Neural cell (in vitro differentiated cells): ENCODE measurements at regions not wholly inside any gene's neighbourhood (a gene's known extent, or its start where the extent isn't known, plus 50 kb on each side); places are given as distances from the start of the nearest gene placed in this dataset.

ENCODE experiments used
- CTCF ChIP-seq: fragments of 450-650 bp; IDR thresholded peaks from 2 replicates; pipeline ENCODE4 v1.5.1; 2014; ENCODE audit warnings: antibody characterized with exemption, mild to moderate bottlenecking, moderate library complexity; ENCODE audit not compliant: poor library complexity, severe bottlenecking
- EP300 ChIP-seq: fragments of 450-650 bp; conservative IDR thresholded peaks from 2 replicates; pipeline ENCODE4 v1.6.1; 2014; ENCODE audit warnings: antibody characterized with exemption, mild to moderate bottlenecking, moderate library complexity; ENCODE audit not compliant: poor library complexity, severe bottlenecking
- POLR2AphosphoS5 ChIP-seq: IDR thresholded peaks from 2 replicates; pipeline ENCODE4 v1.6.1; 2012
- TAF1 ChIP-seq: IDR thresholded peaks from 2 replicates; pipeline ENCODE4 v1.6.1; 2012; ENCODE audit warnings: low read depth
- TF ChIP-seq, protein P1 (sequence below): IDR thresholded peaks from 2 replicates; pipeline ENCODE4 v1.6.1; 2012; ENCODE audit warnings: borderline replicate concordance

DNA sequence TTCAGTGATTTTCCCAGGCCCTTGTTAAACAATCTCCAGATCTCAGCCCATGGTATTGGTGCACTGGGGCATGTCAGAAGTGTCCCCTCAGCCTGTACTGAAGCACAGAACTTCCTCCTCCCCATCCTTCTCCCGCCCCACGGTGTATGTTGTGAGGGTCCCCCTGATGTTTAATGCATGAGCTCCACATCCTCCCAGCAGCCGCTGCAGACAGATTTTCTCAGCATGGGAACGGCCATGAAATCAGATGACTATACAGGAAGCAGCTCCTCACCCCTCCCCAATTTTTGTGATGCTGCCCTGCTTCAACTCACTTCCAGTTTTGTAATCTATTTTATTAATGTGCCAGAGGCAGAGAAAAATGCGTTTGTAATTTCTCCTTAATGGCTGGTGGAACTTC lies 406.0 kb downstream of the MIAT start:
- no peak for TF ChIP-seq CTCF
- TF ChIP-seq POLR2AphosphoS5 = no peak
- TF ChIP-seq EP300 = no peak
- TF ChIP-seq TAF1 = no peak
- TF ChIP-seq, protein P1, sequence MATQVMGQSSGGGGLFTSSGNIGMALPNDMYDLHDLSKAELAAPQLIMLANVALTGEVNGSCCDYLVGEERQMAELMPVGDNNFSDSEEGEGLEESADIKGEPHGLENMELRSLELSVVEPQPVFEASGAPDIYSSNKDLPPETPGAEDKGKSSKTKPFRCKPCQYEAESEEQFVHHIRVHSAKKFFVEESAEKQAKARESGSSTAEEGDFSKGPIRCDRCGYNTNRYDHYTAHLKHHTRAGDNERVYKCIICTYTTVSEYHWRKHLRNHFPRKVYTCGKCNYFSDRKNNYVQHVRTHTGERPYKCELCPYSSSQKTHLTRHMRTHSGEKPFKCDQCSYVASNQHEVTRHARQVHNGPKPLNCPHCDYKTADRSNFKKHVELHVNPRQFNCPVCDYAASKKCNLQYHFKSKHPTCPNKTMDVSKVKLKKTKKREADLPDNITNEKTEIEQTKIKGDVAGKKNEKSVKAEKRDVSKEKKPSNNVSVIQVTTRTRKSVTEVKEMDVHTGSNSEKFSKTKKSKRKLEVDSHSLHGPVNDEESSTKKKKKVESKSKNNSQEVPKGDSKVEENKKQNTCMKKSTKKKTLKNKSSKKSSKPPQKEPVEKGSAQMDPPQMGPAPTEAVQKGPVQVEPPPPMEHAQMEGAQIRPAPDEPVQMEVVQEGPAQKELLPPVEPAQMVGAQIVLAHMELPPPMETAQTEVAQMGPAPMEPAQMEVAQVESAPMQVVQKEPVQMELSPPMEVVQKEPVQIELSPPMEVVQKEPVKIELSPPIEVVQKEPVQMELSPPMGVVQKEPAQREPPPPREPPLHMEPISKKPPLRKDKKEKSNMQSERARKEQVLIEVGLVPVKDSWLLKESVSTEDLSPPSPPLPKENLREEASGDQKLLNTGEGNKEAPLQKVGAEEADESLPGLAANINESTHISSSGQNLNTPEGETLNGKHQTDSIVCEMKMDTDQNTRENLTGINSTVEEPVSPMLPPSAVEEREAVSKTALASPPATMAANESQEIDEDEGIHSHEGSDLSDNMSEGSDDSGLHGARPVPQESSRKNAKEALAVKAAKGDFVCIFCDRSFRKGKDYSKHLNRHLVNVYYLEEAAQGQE = no peak
